ENCODE measurements at regions not wholly inside any gene's neighbourhood (a gene's known extent, or its start where the extent isn't known, plus 50 kb on each side); places are given as distances from the start of the nearest gene placed in this dataset.
A peak's percentile ranks its signal among the peaks of the same experiment; 100 is the strongest.
"Not testable (repeated sequence)": the region's sequence is repeated elsewhere in the genome, so short reads cannot be mapped to it uniquely, and the experiment has no call there.

DNA sequence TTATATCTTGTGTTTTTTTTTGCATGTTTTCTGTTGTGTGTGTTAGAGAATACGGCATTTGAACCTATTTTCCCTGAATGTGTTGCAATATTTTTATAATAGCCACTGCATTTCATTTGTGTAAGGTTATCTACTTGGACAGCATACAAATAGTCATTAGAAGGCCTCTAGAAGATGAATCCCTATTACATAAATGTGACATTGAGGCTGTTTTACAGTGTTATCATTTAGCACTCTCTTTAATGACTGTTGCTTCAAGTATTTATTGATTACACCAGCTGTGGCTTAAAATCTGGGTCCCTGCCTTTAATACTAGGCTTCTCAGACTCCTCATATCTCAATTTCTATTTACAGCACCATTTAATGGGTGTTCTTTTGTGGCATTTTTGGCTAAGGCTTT lies 465.8 kb downstream of the FRK start:
- no peak overlapping the region for H3K56ac ChIP-seq (ENCODE audit: low read length)
- no peak overlapping the region for H4K5ac ChIP-seq (ENCODE audit: low read length)
- H3K9ac ChIP-seq (ENCODE audit: low read length): no peak overlapping the region
- WGBS (ENCODE audit: extremely low coverage, insufficient coverage, low lambda C conversion rate): no CpG with 5 or more reads among the region's 1 CpG
- H3K27ac ChIP-seq (ENCODE audit: low read depth, low read length): no peak overlapping the region
- H3K36me3 ChIP-seq (ENCODE audit: control insufficient read depth, insufficient read depth, low read length): no peaks in the 10 kb centered on the region
- no peak overlapping the region for H3K4me3 ChIP-seq (ENCODE audit: low read length)
- H2AK5ac ChIP-seq (ENCODE audit: low read length): no peak overlapping the region
- H3K4me1 ChIP-seq (ENCODE audit: control insufficient read depth, low read depth, low read length): no peaks in the 10 kb centered on the region
- H3K18ac ChIP-seq (ENCODE audit: low read length): no peak overlapping the region
- no peak overlapping the region for H3K23ac ChIP-seq (ENCODE audit: low read length)
- no peak overlapping the region for H3K4me2 ChIP-seq (ENCODE audit: low read length)
- no peaks in the 10 kb centered on the region for H3K79me2 ChIP-seq (ENCODE audit: control insufficient read depth, insufficient read depth, low read length)
- no peak for DNase-seq
- no peak overlapping the region for H2BK15ac ChIP-seq (replicated peaks; ENCODE audit: low read depth)
- no peak overlapping the region for H3K4ac ChIP-seq (ENCODE audit: low read depth, low read length)
- no peak overlapping the region for H2BK5ac ChIP-seq (ENCODE audit: low read length)
- H3K79me1 ChIP-seq (ENCODE audit: low read length): no peaks in the 10 kb centered on the region
- no peaks in the 10 kb centered on the region for H3K27me3 ChIP-seq (ENCODE audit: insufficient read depth, low read length, poor library complexity)
- no peak overlapping the region for H2BK120ac ChIP-seq (ENCODE audit: low read depth, low read length)
- no peak overlapping the region for H4K8ac ChIP-seq (ENCODE audit: low read depth, low read length)

DNA sequence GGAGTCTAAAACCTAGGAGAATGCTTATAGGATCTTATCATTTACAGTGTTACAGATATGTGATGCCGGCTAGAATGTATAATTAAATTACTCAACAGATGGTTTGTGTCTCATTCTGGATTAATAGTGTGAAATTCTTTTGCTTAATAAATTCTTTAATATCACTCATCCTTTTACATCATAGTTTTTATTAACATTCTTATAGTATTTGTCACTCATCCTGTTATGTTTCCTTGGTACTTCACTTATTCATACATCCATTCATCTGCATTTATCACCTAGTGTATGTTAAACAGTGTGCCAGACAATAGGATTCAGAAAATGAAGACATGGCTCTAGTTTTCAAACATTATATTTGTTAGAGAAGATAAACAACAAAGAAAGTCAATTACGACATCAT lies 468.7 kb downstream of the FRK start:
- Histone ChIP-seq H4K5ac (ENCODE audit: low read length) (no peak overlapping the region), H2AK5ac (ENCODE audit: low read length) (no peak overlapping the region), H3K79me1 (ENCODE audit: low read length) (no peaks in the 10 kb centered on the region), H2BK5ac (ENCODE audit: low read length) (no peak overlapping the region), H3K56ac (ENCODE audit: low read length) (no peak overlapping the region), H3K18ac (ENCODE audit: low read length) (no peak overlapping the region), H3K36me3 (ENCODE audit: control insufficient read depth, insufficient read depth, low read length) (no peaks in the 10 kb centered on the region), H2BK15ac (replicated peaks; ENCODE audit: low read depth) (no peak overlapping the region), H2BK120ac (ENCODE audit: low read depth, low read length) (no peak overlapping the region), H3K4ac (ENCODE audit: low read depth, low read length) (no peak overlapping the region), H3K4me2 (ENCODE audit: low read length) (no peak overlapping the region), H3K4me1 (ENCODE audit: control insufficient read depth, low read depth, low read length) (no peaks in the 10 kb centered on the region), H3K4me3 (ENCODE audit: low read length) (no peak overlapping the region), H3K27me3 (ENCODE audit: insufficient read depth, low read length, poor library complexity) (no peaks in the 10 kb centered on the region), H4K8ac (ENCODE audit: low read depth, low read length) (no peak overlapping the region), H3K27ac (ENCODE audit: low read depth, low read length) (no peak overlapping the region), H3K23ac (ENCODE audit: low read length) (no peak overlapping the region), H3K9ac (ENCODE audit: low read length) (no peak overlapping the region), H3K79me2 (ENCODE audit: control insufficient read depth, insufficient read depth, low read length) (no peaks in the 10 kb centered on the region)
- WGBS (ENCODE audit: extremely low coverage, insufficient coverage, low lambda C conversion rate): no CpG with 5 or more reads among the region's 2 CpGs
- DNase-seq: no peak

DNA sequence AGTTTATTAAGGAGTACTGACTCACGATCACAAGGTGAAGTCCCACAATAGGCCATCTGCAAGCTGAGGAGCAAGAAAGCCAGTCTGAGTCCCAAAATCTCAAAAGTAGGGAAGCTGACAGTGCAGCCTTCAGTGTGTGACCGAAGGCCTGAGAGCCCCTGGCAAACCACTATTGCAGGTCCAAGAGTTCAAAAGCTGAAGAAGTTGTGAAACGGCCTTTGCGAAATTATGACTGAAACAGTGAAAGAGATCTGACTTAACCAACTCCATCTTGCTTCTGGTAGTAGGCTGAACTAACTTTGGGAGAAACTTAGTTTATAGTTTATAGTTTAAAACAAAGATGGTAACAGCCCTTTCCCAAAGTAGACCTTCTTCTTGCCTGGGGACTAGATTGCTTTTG lies 471.6 kb downstream of the FRK start:
- not testable (repeated sequence) for H3K27ac ChIP-seq (ENCODE audit: low read depth, low read length); H2BK15ac ChIP-seq (replicated peaks; ENCODE audit: low read depth); H3K4ac ChIP-seq (ENCODE audit: low read depth, low read length); H3K36me3 ChIP-seq (ENCODE audit: control insufficient read depth, insufficient read depth, low read length); H3K23ac ChIP-seq (ENCODE audit: low read length); H2BK5ac ChIP-seq (ENCODE audit: low read length); H3K56ac ChIP-seq (ENCODE audit: low read length); H3K4me2 ChIP-seq (ENCODE audit: low read length); DNase-seq; H4K5ac ChIP-seq (ENCODE audit: low read length); H3K4me3 ChIP-seq (ENCODE audit: low read length); H3K79me2 ChIP-seq (ENCODE audit: control insufficient read depth, insufficient read depth, low read length); H3K18ac ChIP-seq (ENCODE audit: low read length); H3K27me3 ChIP-seq (ENCODE audit: insufficient read depth, low read length, poor library complexity); H4K8ac ChIP-seq (ENCODE audit: low read depth, low read length); H3K9ac ChIP-seq (ENCODE audit: low read length); H2AK5ac ChIP-seq (ENCODE audit: low read length); H3K79me1 ChIP-seq (ENCODE audit: low read length); H3K4me1 ChIP-seq (ENCODE audit: control insufficient read depth, low read depth, low read length); H2BK120ac ChIP-seq (ENCODE audit: low read depth, low read length)
- no CpG with 5 or more reads among the region's 4 CpGs for WGBS (ENCODE audit: extremely low coverage, insufficient coverage, low lambda C conversion rate)

DNA sequence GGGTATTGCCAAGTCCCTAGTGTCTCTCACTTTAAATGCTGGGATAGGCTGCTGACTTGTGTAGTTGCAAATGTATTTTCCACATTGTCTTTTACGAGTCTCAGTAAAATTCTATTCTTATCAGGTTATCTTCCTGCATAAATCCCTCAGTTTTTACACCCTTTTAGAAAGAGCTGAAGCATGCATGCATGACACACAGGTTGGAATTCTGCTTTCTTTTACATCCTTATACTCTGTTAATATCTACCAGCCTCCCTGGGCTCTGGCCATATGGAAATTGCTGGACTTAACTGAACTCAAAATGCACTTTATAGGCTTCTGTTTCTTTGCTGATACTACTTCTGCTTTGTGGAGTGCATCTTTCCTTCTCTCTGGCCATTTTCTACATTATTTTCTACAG lies 477.4 kb downstream of the FRK start:
- Histone ChIP-seq H3K36me3 (ENCODE audit: control insufficient read depth, insufficient read depth, low read length) (no peaks in the 10 kb centered on the region), H3K18ac (ENCODE audit: low read length) (no peak overlapping the region), H3K4me3 (ENCODE audit: low read length) (no peak overlapping the region), H3K56ac (ENCODE audit: low read length) (no peak overlapping the region), H3K79me1 (ENCODE audit: low read length) (no peaks in the 10 kb centered on the region), H3K4me2 (ENCODE audit: low read length) (no peak overlapping the region), H3K79me2 (ENCODE audit: control insufficient read depth, insufficient read depth, low read length) (no peaks in the 10 kb centered on the region), H2BK5ac (ENCODE audit: low read length) (no peak overlapping the region), H3K4me1 (ENCODE audit: control insufficient read depth, low read depth, low read length) (no peaks in the 10 kb centered on the region), H2BK15ac (replicated peaks; ENCODE audit: low read depth) (no peak overlapping the region), H3K27me3 (ENCODE audit: insufficient read depth, low read length, poor library complexity) (no peaks in the 10 kb centered on the region), H2AK5ac (ENCODE audit: low read length) (no peak overlapping the region), H3K23ac (ENCODE audit: low read length) (no peak overlapping the region), H3K27ac (ENCODE audit: low read depth, low read length) (no peak overlapping the region), H3K4ac (ENCODE audit: low read depth, low read length) (no peak overlapping the region), H3K9ac (ENCODE audit: low read length) (no peak overlapping the region), H4K5ac (ENCODE audit: low read length) (no peak overlapping the region), H2BK120ac (ENCODE audit: low read depth, low read length) (no peak overlapping the region), H4K8ac (ENCODE audit: low read depth, low read length) (no peak overlapping the region)
- DNase-seq: peak; percentile 3
- no CpG with 5 or more reads among the region's 1 CpG for WGBS (ENCODE audit: extremely low coverage, insufficient coverage, low lambda C conversion rate)

DNA sequence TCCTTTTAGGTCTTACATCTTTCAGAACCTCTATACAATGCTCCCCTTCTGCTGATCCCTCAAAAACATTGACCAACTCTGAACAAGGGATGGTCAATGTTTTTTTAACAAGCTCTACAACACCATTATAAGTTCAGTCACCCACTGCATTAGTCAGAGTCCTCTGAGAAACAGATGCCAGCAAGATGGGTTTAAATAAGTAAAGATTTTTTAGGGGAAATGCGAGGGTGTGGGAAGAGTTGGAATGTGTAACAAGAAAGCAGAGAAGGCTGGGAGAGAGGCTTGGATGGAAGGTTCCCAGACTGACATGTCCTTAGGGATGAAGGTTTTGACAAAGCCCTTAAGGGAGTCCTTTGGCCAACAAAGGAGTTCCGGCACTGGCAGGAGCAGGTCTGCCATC lies 478.3 kb downstream of the FRK start:
- Histone ChIP-seq H3K79me2 (ENCODE audit: control insufficient read depth, insufficient read depth, low read length) (no peaks in the 10 kb centered on the region), H2BK120ac (ENCODE audit: low read depth, low read length) (no peak overlapping the region), H4K5ac (ENCODE audit: low read length) (no peak overlapping the region), H3K18ac (ENCODE audit: low read length) (no peak overlapping the region), H3K4me3 (ENCODE audit: low read length) (no peak overlapping the region), H3K56ac (ENCODE audit: low read length) (no peak overlapping the region), H3K27me3 (ENCODE audit: insufficient read depth, low read length, poor library complexity) (no peaks in the 10 kb centered on the region), H4K8ac (ENCODE audit: low read depth, low read length) (no peak overlapping the region), H3K4me1 (ENCODE audit: control insufficient read depth, low read depth, low read length) (no peaks in the 10 kb centered on the region), H3K4me2 (ENCODE audit: low read length) (no peak overlapping the region), H3K9ac (ENCODE audit: low read length) (no peak overlapping the region), H3K27ac (ENCODE audit: low read depth, low read length) (no peak overlapping the region), H3K23ac (ENCODE audit: low read length) (no peak overlapping the region), H2AK5ac (ENCODE audit: low read length) (no peak overlapping the region), H2BK5ac (ENCODE audit: low read length) (no peak overlapping the region), H2BK15ac (replicated peaks; ENCODE audit: low read depth) (no peak overlapping the region), H3K4ac (ENCODE audit: low read depth, low read length) (no peak overlapping the region), H3K79me1 (ENCODE audit: low read length) (no peaks in the 10 kb centered on the region), H3K36me3 (ENCODE audit: control insufficient read depth, insufficient read depth, low read length) (no peaks in the 10 kb centered on the region)
- 100% methylated on average over 1 of the region's 2 CpGs for WGBS (ENCODE audit: extremely low coverage, insufficient coverage, low lambda C conversion rate)
- DNase-seq: no peak

DNA sequence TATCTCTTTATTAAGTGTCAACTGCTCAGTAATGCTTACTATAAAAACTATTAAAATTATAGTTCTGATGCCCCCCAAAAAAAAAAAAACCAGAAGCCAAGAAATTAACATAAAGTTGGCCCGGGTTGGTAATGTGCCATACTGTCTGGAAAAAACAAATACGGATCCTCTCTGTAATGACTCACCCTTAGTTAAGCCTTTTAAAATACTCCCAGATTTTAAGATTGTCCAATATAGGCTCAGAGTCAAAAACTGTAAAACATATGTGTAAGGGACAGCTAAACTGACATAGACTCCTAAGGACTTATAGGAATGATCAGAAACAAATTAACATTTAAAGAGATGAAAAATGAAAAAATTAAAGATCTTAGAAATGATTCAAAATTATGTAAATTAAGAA lies 481.1 kb downstream of the FRK start:
- H3K27ac ChIP-seq (ENCODE audit: low read depth, low read length); H2AK5ac ChIP-seq (ENCODE audit: low read length); DNase-seq; H4K5ac ChIP-seq (ENCODE audit: low read length); H3K4ac ChIP-seq (ENCODE audit: low read depth, low read length); H3K4me2 ChIP-seq (ENCODE audit: low read length); H2BK120ac ChIP-seq (ENCODE audit: low read depth, low read length); H3K23ac ChIP-seq (ENCODE audit: low read length); H3K79me1 ChIP-seq (ENCODE audit: low read length); H3K79me2 ChIP-seq (ENCODE audit: control insufficient read depth, insufficient read depth, low read length); H3K56ac ChIP-seq (ENCODE audit: low read length); H3K27me3 ChIP-seq (ENCODE audit: insufficient read depth, low read length, poor library complexity); H4K8ac ChIP-seq (ENCODE audit: low read depth, low read length); H3K36me3 ChIP-seq (ENCODE audit: control insufficient read depth, insufficient read depth, low read length); H2BK5ac ChIP-seq (ENCODE audit: low read length); H3K4me3 ChIP-seq (ENCODE audit: low read length); H3K18ac ChIP-seq (ENCODE audit: low read length); H3K9ac ChIP-seq (ENCODE audit: low read length); H3K4me1 ChIP-seq (ENCODE audit: control insufficient read depth, low read depth, low read length); H2BK15ac ChIP-seq (replicated peaks; ENCODE audit: low read depth): not testable (repeated sequence)
- WGBS (ENCODE audit: extremely low coverage, insufficient coverage, low lambda C conversion rate): no CpG with 5 or more reads among the region's 2 CpGs

Measured in mesendoderm (in vitro differentiated cells).